ENCODE measurements at regions not wholly inside any gene's neighbourhood (a gene's known extent, or its start where the extent isn't known, plus 50 kb on each side); places are given as distances from the start of the nearest gene placed in this dataset.

- Histone ChIP-seq H3K4me3 (no peak overlapping the region), H3K27ac (ENCODE audit: extremely low read depth, low read depth, low read length) (no peak overlapping the region), H3K9ac (ENCODE audit: insufficient read depth in 1 of 2, low read depth in 2 of 2, low read length in 2 of 2) (no peak overlapping the region), H3K9me1 (ENCODE audit: control insufficient read depth, insufficient read depth, low read length) (no peaks in the 10 kb centered on the region), H3K79me2 (ENCODE audit: control insufficient read depth, insufficient read depth, low read length) (no peaks in the 10 kb centered on the region), H3K4me2 (ENCODE audit: insufficient read depth, low read length) (no peak overlapping the region), H3K9me3 (replicated peaks; ENCODE audit: control insufficient read depth, insufficient read depth, low read depth, low read length) (no peaks in the 10 kb centered on the region), H3K36me3 (ENCODE audit: control insufficient read depth, insufficient read depth, low read length) (no peaks in the 10 kb centered on the region), H3K27me3 (ENCODE audit: control insufficient read depth in 2 of 2, insufficient read depth in 2 of 2, low read length in 2 of 2) (peaks cover 13 to 31% of the 10 kb centered on the region in 2 experiments; a peak in 4 of 5 replicates), H4K20me1 (replicated peaks; ENCODE audit: control insufficient read depth, insufficient read depth, low read length) (no peaks in the 10 kb centered on the region; the same call in 1 of the 2 replicates), H3K4me1 (replicated peaks in 1 of 2; ENCODE audit: control insufficient read depth in 2 of 2, insufficient read depth in 2 of 2, low read length in 2 of 2) (peaks cover 0 to 4% of the 10 kb centered on the region in 2 experiments; a peak in 1 of 5 replicates), H2AFZ (ENCODE audit: low read depth, low read length) (no peak overlapping the region)
- TF ChIP-seq VEZF1 (CRISPR knock-in tag; IDR thresholded peaks at IDR 0.05) (no peak), MAFK (IDR thresholded peaks at IDR 0.05; ENCODE audit: low read length) (no peak)
- TF ChIP-seq, protein P1, sequence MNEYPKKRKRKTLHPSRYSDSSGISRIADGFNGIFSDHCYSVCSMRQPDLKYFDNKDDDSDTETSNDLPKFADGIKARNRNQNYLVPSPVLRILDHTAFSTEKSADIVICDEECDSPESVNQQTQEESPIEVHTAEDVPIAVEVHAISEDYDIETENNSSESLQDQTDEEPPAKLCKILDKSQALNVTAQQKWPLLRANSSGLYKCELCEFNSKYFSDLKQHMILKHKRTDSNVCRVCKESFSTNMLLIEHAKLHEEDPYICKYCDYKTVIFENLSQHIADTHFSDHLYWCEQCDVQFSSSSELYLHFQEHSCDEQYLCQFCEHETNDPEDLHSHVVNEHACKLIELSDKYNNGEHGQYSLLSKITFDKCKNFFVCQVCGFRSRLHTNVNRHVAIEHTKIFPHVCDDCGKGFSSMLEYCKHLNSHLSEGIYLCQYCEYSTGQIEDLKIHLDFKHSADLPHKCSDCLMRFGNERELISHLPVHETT (CRISPR knock-in tag; conservative IDR thresholded peaks at IDR 0.05 in 1 of 2, IDR thresholded peaks at IDR 0.05 in 1 of 2): no peak
- in situ Hi-C loops (cut with MboI): no loop called here
- ATAC-seq: no peak
- no TSS peak for BruUV-seq (replicated peaks)
- no peak for FAIRE-seq
- DNase-seq (ENCODE audit: extremely low read depth in 1 of 4, low spot score in 3 of 4): no peak
- POLR2A ChIA-PET: interaction anchor here (0.6 to 0.7 kb wide), 2 partner anchors 20 to 274 kb away, joined by 3 read pairs; no protein-coding TSS in a partner anchor
- intact Hi-C loops (cut with micrococcal nuclease): no loop called here
- 0% methylated on average over 5 of the region's 5 CpGs for WGBS (ENCODE audit: insufficient coverage, low coverage, missing lambda C conversion rate)
- CTCF ChIA-PET (ENCODE audit: low intra/inter-chr PET ratio): no interaction called here
Measured at GRCh38 chr2:71781695-71782228, 328.4 kb downstream of the DYSF start.

Data from K562 (cell line).